ENCODE measurements at regions not wholly inside any gene's neighbourhood (a gene's known extent, or its start where the extent isn't known, plus 50 kb on each side); places are given as distances from the start of the nearest gene placed in this dataset.

- DNase-seq (ENCODE audit: low read depth, low spot score): no peak
- H3K4me3 ChIP-seq (ENCODE audit: low read depth, low read length): no peak overlapping the region
- H3K9me3 ChIP-seq (ENCODE audit: control insufficient read depth, insufficient read depth, low read length): peaks cover 42% of the 10 kb centered on the region
- POLR2A ChIA-PET: no interaction called here
- CTCF ChIA-PET: no interaction called here
- H3K27ac ChIP-seq (ENCODE audit: low read depth, low read length): no peak overlapping the region
- no peaks in the 10 kb centered on the region for H3K27me3 ChIP-seq (ENCODE audit: control insufficient read depth, insufficient read depth, low read length)
- TF ChIP-seq CTCF (IDR thresholded peaks at IDR 0.05; ENCODE audit: low read depth, low read length): no peak
Measured at GRCh38 chr3:181847276-181847675, 135.6 kb downstream of the SOX2 start.

- Histone ChIP-seq H3K4me3 (ENCODE audit: low read depth, low read length) (no peak overlapping the region), H3K27ac (ENCODE audit: low read depth, low read length) (no peak overlapping the region), H3K9me3 (ENCODE audit: control insufficient read depth, insufficient read depth, low read length) (peaks cover 30% of the 10 kb centered on the region), H3K27me3 (ENCODE audit: control insufficient read depth, insufficient read depth, low read length) (no peaks in the 10 kb centered on the region)
- no peak for DNase-seq (ENCODE audit: low read depth, low spot score)
- ChIA-PET POLR2A (no interaction called here), CTCF (no interaction called here)
- no peak for TF ChIP-seq CTCF (IDR thresholded peaks at IDR 0.05; ENCODE audit: low read depth, low read length)
Measured at GRCh38 chr3:181851063-181851462, 139.3 kb downstream of the SOX2 start.

GRCh38 chr3:181855825-181856224, 144.1 kb downstream of the SOX2 start:
- no peak overlapping the region for H3K4me3 ChIP-seq (ENCODE audit: low read depth, low read length)
- H3K9me3 ChIP-seq (ENCODE audit: control insufficient read depth, insufficient read depth, low read length): peaks cover 40% of the 10 kb centered on the region
- ChIA-PET CTCF (no interaction called here), POLR2A (no interaction called here)
- no peak for TF ChIP-seq CTCF (IDR thresholded peaks at IDR 0.05; ENCODE audit: low read depth, low read length)
- H3K27ac ChIP-seq (ENCODE audit: low read depth, low read length): no peak overlapping the region
- no peaks in the 10 kb centered on the region for H3K27me3 ChIP-seq (ENCODE audit: control insufficient read depth, insufficient read depth, low read length)
- no peak for DNase-seq (ENCODE audit: low read depth, low spot score)

GRCh38 chr3:181859518-181859917, 147.8 kb downstream of the SOX2 start:
- CTCF ChIA-PET: no interaction called here
- peaks cover 34% of the 10 kb centered on the region for H3K9me3 ChIP-seq (ENCODE audit: control insufficient read depth, insufficient read depth, low read length)
- no peak overlapping the region for H3K27ac ChIP-seq (ENCODE audit: low read depth, low read length)
- no peak overlapping the region for H3K4me3 ChIP-seq (ENCODE audit: low read depth, low read length)
- POLR2A ChIA-PET: no interaction called here
- no peak for DNase-seq (ENCODE audit: low read depth, low spot score)
- no peaks in the 10 kb centered on the region for H3K27me3 ChIP-seq (ENCODE audit: control insufficient read depth, insufficient read depth, low read length)
- no peak for TF ChIP-seq CTCF (IDR thresholded peaks at IDR 0.05; ENCODE audit: low read depth, low read length)

- Histone ChIP-seq H3K4me3 (ENCODE audit: low read depth, low read length) (no peak overlapping the region), H3K27ac (ENCODE audit: low read depth, low read length) (no peak overlapping the region), H3K9me3 (ENCODE audit: control insufficient read depth, insufficient read depth, low read length) (peaks cover 34% of the 10 kb centered on the region), H3K27me3 (ENCODE audit: control insufficient read depth, insufficient read depth, low read length) (no peaks in the 10 kb centered on the region)
- ChIA-PET POLR2A (no interaction called here), CTCF (no interaction called here)
- TF ChIP-seq CTCF (IDR thresholded peaks at IDR 0.05; ENCODE audit: low read depth, low read length): no peak
- no peak for DNase-seq (ENCODE audit: low read depth, low spot score)
Measured at GRCh38 chr3:181860235-181860634, 148.5 kb downstream of the SOX2 start.
